GM20431 (cell line): ENCODE measurements at regions not wholly inside any gene's neighbourhood (a gene's known extent, or its start where the extent isn't known, plus 50 kb on each side); places are given as distances from the start of the nearest gene placed in this dataset.
"Not testable (repeated sequence)": the region's sequence is repeated elsewhere in the genome, so short reads cannot be mapped to it uniquely, and the experiment has no call there.

ENCODE experiments used
- in situ Hi-C: fragments of 300-500 bp; cut with MseI, MboI; formaldehyde crosslinking; loops from one replicate; pipeline ENCODE4 v1.15.0; 2020; ENCODE audit warnings: low sequenced_read_pairs; ENCODE audit not compliant: unreplicated experiment

DNA sequence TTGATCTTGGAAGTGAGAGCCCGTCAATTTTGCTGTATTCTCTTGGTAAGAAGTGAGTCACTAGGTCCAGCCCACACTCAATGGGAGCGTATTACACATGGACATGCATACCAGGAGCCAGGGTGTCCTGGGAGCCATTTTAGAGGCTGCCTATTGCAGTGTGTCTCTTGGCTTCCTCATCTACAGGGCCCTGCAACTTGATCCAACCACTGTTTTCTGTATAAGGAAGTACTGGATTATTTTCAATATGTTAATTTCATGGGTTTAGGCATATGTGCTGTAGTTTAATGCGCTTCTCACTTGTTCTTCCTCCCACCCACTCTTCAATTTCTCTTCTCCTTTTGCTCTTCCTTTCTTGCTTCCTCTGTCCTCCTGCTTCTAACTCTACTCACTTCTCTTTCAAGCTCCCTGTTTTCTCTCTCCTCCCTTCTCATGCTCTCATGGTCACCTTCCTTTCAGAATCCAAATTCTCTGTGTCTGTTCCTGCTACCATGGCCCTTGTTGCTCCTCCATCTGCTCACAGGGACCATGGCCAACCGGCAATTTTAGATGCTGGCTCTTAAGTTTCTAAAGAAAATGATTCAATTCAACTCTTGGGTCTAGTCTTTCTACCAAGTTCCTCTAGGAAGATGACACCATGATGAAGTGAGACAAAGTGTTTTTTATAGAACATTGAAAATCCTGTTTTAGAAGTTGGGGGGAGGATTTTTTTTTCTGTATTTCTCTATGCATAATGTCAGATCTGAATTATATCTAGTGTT is 152.0 kb upstream of the ZEB2 start:
- in situ Hi-C loops = no loop called here

DNA sequence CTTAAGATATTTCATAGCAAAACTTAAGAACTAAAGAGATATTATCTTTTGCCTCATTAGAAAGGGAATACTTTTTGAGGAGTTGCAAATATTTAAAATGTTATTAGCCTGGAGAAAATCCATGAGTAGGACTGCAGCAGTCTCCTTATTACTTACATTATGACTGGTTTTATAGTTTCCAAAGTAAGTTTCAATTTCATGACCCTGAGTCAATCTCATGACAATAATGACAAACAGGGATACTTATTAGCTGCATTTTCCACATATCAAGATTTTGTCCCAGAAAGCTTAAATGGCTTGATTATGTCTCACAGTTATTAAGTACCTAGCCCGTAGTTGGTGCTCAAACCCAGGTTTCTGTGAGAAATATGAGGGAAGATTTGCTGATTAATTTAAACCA is 150.8 kb upstream of the ZEB2 start:
- in situ Hi-C loops = no loop called here

DNA sequence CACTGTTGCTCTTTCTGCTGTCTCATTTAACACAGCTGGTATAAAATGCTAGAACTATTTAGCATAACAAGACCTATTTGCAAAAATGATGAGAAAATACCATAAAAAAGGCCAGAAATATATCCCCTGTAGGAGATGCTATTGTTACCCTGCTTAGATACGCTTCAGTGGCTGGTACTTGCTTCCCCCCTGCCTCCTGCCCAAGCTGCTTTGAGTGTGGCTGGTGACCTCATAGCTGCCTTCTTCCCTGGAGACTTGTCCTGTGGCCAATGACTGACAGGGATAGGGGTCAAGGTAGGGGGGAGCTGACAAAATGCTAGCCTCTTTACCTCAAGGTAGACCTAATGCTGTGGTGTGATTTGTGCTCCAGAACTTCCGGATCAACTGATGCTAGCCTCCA is 150.2 kb upstream of the ZEB2 start:
- in situ Hi-C loops = no loop called here

DNA sequence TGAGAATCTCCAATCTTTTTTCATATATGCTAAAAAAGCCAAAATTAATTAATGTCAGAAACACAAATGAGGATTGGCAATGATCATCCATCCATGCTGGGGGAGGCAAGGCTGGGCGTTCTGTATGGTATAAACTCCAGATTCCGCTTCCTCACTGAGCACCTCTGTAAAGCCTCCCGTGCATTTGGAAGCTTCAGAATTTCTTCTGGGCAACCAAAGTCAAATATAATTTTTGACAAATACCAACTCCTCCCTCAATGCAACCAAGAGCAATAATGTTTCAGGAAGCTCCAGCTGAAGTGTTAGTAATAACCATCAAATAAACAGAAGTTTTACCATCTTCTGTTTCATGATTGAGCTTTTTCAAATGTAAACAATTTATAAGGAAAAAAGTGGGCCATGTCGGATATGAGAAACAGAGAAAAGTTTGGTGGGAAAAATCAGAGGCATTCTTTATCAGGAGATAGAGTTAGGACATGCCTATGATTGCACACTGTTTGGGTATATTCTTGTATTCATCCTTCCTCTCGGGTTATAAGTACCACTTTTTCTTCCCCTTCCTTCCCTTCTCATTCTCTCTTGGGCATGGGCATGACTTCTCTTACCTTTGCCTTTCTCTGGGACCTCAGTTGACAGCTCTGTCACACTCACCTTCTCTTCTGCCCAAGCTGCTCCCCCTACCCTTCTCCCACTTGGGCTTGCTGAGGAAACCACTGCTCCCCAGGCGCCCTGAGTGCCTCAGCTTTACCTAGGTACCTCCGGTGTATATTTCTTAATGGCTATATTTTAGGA is 149.5 kb upstream of the ZEB2 start:
- in situ Hi-C loops = no loop called here

DNA sequence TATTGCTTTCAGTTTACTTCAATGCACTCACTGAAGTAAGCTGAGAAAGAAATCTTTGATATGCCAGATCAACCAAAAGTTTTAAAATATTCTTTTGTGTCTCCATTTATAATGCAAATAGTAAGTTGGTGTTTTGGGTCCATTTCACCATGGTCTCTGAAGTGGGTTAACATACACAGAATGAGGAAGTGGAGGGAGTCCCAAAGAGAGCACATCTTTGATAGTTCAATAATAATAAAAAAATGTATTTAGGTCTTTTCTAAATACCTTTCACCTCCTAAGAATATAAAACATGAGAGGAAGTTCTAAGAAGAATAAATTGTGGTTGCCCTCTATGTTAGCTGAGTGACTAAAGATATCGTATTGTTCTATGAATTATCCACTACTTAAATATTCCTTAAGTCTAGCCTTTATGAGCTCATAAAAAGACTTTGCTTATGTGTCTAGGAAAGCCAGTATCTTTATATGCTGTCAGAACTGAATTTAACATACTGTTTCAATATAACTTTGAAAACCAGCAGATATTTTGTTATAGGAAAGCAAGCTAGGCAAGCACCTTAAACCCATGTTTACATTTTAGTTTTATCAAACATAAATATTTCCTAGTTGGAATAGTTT is 148.7 kb upstream of the ZEB2 start:
- in situ Hi-C loops = no loop called here

DNA sequence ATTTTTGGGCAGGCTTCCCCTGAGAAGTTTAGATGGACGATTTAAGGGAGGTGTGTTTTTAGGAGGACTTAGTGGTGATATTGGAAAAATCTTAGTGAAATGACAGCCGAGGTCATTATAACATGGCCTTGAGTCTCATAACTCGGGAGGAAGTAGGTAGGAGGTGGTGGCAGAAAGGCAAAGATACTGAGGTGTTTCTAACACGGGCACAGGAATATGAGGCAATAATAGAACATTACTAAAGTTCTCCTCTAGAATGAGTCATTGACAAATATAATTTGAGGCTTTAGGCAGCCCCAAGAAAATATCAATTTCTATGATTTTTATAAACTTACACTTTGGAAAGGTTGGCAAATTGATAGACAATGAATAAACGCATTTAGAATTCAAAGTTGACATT is 146.1 kb upstream of the ZEB2 start:
- in situ Hi-C loops = no loop called here

DNA sequence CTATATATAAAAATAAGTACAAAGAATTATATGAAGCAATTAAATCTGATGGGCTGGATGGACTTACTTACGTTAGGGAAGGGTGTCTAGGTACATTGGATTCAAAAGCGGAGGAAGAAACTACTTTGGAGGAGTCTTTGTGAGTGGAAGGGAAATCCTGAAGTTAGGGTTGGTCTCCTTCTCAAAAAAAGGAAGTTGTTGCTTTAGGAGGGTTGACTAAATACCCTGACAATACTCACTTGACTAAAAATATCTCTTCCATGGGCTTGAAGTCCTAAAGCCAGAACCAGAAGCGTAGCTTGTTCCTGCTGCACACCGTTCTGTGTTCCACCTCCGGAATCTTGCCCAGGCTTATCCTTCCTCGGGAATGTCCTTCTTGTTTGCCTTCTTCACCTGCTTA is 143.3 kb upstream of the ZEB2 start:
- in situ Hi-C loops = no loop called here

DNA sequence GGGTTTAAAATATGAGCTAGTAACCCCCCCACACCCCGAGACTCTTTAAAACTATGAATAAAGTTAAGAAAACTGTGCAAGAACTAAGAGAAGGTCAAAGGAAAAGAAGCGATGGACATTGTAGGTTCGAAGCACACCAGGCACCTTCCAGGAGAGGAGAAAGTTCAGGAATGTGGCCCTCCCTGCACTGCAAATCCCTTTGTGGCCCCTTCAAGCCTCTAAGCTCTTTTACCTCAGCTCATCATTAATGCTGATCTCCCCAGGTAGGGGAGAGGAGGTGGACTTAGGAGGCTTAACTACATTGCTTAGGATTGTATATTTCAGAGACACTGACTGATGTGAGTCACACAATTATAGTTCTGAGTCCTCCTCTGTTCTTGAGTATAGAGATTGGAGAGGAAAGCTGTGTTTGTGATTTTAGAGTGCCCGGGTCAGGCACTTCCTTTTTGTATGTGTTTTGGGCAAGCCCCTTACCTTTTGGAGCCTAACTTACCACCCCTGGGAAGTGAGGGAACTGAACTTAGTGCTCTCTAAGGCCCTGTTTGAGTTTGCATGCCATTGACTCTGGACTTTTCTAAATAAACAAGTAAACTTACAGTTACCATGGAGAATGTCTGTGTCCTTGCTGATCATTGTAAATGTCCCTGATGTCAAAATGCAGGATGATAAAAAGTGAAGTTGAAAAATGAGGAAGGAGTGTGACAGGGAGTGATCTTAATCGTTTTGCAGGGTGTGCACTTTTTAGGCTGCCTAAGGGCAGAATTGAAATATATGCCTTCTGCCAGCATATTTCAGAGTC is 140.8 kb upstream of the ZEB2 start:
- in situ Hi-C loops = no loop called here

DNA sequence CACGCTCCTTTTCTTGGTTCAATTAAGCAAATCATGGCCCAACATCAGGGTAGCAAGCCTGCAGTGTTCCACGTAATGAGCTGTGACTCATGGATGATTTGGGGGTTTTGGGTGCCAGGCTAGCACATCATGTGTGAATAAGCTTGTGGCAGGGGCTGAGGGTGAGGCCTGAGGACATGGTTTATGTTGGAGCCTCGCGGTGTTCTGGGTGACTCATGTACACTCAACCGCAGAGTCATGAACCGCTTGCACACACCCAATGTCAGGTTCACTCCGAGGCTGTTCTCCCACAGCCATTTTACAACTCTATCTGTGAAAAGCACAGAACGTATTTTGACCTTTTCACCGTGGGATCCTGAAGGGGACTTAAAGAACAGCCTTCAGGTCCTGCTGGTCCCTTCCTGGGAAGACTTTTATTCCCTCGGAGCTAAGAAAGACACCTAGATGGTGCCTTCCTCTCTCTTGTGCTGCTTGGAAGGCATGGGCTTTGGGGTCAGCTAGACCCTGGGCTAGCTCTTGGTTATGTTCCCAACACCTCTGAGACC is 139.9 kb upstream of the ZEB2 start:
- in situ Hi-C loops = no loop called here

DNA sequence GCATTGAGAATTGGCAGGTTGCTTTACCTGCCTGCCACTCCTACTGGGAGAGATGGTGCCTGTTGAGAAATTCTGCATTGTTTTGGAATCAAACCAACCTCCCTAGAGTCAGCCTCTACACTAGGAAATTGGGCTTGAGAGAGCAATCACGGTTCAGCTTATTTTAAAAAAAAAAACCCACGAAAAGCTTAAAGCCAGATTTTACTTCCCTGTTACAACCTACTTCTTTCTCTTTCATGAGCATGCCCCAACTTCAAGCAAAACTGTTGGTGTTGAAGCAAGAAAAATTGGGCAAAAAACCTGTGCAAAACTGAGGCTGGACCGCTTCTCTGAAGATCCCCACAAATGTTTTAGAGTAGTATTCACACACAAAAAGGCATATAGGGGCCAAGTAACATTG is 134.6 kb upstream of the ZEB2 start:
- in situ Hi-C loops = no loop called here

DNA sequence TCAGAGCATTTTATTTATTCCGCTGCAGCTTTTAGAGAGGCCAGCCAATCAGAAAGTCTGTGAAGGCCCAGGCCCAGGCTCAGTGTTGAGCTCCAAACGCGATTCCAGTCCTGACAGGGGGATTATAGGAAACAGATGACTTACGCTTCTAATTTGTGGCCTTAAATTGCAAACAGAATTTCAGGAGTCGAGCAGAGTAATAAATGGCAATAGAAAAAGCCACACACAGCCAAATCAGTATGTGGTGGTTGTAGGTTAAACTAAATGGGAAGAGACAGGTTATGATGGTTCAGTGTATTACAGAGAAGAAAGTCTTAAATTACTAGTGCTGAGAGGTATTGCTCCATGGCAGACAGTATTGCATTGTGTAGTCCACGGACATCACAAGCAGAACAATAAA is 131.0 kb upstream of the ZEB2 start:
- in situ Hi-C loops = no loop called here

DNA sequence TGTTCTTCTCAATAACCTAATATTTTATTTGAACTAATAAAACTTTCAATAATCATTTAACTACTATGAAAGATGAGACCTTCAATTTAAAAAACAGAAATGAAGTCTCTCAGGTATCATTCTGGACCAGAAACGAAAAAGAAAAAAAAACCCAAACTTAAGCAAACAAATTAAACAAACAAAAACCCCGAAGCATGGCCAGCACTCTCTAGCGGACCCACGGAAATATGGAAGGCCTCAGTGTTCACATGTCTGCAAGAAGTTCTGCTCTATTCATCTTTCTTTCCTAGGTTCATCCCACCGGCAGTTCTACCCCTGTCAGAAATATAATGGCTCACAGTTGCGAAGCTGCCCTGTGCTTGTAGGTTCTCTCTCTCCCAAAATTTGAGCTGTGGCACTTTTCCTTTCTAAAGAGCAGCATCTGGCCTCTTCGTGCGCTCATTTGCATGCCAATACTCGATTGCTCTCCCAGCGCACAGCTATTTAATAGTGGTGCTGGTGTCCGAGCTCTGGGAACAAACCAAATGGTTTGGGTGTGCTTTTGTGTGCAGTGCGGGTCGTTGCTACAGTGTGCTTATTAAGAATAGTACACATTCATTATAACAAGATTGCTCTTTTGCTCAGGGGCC is 129.0 kb upstream of the ZEB2 start:
- in situ Hi-C loops = no loop called here

DNA sequence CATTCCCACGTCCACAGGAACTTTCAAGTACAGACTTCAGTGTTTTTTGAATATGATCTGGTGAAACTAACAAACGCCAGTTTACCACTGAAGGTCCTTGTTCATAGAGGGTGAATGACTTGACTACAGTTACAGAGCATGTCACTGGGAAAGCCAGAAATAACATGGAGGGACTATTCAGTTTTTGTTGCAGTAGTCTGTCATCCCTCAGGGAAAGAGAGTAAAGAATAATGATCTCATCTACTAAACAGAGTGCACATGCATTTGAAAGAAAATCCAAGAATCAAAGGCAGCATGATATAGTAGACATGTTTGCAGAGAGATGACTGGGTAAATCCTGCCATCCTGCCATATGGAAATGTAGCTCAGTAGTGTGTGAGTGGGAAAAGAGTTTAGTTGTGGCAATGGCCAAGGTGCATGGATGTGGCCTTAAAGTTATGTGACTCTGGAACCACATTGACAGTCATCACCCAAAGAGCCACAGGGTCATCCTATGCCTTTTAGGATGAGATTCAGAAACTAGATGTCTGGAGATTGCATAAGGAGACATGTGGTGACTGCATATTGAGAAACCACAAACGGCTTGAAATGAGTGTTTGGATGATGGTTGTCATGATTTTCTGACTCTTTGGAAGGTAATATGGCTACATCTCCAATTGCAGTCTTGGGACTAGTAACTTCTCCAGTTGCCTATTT is 125.3 kb upstream of the ZEB2 start:
- in situ Hi-C loops = no loop called here

DNA sequence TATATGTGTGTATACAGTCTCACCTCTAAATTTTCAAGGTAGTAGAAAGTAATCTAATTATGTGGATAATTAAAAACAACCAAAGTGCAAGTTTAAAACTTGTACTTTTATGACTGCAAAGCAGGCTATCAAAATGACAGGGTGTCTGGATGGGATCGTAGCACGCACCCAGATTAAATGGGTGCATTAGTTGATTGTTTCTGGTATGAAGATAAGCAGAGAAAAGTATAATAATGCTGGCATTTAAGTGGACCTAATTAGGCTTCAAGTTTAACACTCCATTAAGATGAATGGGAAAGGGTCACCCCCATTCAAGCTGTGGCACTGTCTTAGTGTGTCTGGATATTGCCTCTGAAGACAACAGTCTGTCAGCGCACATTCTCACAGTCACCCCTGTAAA is 124.6 kb upstream of the ZEB2 start:
- in situ Hi-C loops = no loop called here

DNA sequence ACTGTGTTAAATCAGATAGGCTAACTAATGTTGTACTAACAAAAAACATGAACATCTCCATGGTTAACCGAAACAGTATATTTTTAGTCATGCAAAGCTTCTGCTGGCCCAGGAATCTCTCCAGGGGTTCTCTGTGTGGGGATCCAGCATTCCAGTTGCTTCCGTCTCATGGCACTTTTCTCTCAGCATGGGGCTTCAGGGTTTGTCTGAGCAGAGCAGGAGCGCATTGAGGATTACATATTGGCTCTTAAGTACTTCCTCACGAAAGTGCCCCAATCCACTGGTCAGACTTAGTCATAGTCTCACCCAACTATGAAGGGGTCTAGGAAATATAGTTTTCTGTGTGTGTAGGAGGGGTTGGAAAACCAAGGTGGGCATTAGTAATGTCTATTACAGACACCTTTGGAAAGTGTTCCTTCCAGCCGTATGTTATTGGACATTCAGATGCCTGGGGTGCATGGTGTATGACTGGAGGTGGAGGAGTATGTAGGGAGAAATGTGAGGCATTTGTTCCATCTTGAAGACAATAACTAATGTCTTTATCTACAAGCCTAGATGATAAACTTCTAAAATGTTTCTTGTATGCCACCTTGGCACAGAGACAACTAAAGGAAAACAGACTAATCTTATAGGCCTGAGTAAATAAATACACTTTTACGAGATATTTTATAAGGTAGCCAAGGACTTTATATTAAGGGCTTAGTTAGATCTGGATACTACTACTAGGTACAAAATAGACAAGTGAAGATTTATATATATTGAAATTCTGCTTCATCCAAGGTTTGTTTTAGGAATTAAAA is 123.8 kb upstream of the ZEB2 start:
- in situ Hi-C loops = no loop called here

DNA sequence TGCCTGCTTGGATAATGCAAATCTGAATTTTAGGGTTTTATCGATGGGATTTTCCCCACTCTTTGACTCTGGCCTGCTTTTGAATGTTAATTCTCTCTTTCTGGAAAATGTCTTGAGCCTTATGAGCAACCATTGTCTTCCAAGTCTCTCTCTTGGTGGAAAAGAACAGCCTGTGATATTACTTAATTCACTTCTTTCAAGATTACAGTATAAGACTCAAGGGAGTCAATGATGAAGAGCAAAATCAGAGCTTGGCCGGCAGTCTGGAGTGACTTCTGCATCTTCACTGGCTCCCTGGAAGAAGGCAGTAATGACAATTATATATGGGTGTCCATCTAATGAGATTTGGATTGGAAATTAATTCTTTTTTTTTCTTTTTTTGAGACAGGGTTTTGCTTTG is 122.9 kb upstream of the ZEB2 start:
- in situ Hi-C loops = no loop called here

DNA sequence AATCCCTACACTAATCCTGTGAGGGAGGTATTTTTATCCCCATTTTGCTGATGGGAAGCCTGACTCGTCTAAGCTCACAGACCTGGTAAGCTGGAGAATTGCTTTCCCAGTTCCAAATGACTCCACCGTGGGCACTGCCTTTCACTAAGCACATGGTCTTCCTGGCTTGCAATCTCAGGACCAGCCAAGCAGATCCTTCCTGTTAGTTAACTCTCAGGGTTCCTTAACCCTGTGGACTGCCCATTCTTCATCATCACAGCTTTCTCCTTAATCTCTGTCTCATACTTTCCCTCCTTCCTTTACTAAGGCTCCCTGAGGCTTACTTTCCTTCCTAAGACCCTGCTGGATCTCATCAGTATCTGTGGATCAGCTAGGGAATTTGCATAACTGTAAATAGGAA is 122.2 kb upstream of the ZEB2 start:
- in situ Hi-C loops = no loop called here

DNA sequence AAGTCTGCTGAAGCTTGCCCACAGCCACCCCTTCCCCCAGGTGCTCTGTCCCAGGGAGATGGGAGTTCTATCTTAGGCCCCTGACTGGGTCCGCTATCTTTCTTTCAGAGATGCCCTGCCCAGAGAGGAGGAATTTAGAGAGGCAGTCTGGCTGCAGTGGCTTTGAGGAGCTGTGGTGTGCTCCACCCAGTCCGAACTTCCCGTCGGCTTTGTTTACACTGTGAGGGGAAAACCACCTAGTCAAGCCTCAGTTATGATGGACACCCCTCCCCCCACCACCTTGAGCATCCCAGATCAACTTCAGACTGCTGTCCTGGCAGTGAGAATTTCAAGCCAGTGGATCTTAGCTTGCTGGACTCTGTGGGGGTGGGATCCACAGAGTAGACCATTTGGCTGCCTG is 118.3 kb upstream of the ZEB2 start:
- in situ Hi-C loops = not testable (repeated sequence)
